Endothelial cell (in vitro differentiated cells): ENCODE measurements at regions not wholly inside any gene's neighbourhood (a gene's known extent, or its start where the extent isn't known, plus 50 kb on each side); places are given as distances from the start of the nearest gene placed in this dataset.
A peak's percentile ranks its signal among the peaks of the same experiment; 100 is the strongest.
"Not testable (repeated sequence)": the region's sequence is repeated elsewhere in the genome, so short reads cannot be mapped to it uniquely, and the experiment has no call there.

Source experiments
- DNase-seq: peaks from one replicate; pipeline ENCODE4 v3.0.0; 2021; ENCODE audit warnings: low spot score
- H3K27ac Mint-ChIP-seq: one replicate; pipeline ENCODE4 v1.8.0; 2021; ENCODE audit warnings: mixed read lengths, inconsistent platforms; ENCODE audit not compliant: unreplicated experiment
- H3K27me3 Mint-ChIP-seq: one replicate; pipeline ENCODE4 v1.8.0; 2021; ENCODE audit warnings: mild to moderate bottlenecking, moderate library complexity, mixed read lengths, inconsistent platforms; ENCODE audit not compliant: unreplicated experiment
- H3K36me3 Mint-ChIP-seq: one replicate; pipeline ENCODE4 v1.8.0; 2021; ENCODE audit warnings: mild to moderate bottlenecking, low read depth, mixed read lengths, inconsistent platforms; ENCODE audit not compliant: unreplicated experiment
- H3K4me1 Mint-ChIP-seq: one replicate; pipeline ENCODE4 v1.8.0; 2021; ENCODE audit warnings: mild to moderate bottlenecking, mixed read lengths, inconsistent platforms; ENCODE audit not compliant: unreplicated experiment
- H3K4me3 Mint-ChIP-seq: one replicate; pipeline ENCODE4 v1.8.0; 2021; ENCODE audit warnings: mild to moderate bottlenecking, mixed read lengths, inconsistent platforms; ENCODE audit not compliant: unreplicated experiment
- H3K9me3 Mint-ChIP-seq: one replicate; pipeline ENCODE4 v1.8.0; 2021; ENCODE audit warnings: mixed read lengths, inconsistent platforms; ENCODE audit not compliant: unreplicated experiment
- CTCF ChIP-seq: fragments of 200-600 bp; sonication (generic); IDR thresholded peaks from one replicate; pipeline ENCODE4 v1.5.0; 2021; ENCODE audit warnings: antibody characterized with exemption; ENCODE audit not compliant: unreplicated experiment

DNA sequence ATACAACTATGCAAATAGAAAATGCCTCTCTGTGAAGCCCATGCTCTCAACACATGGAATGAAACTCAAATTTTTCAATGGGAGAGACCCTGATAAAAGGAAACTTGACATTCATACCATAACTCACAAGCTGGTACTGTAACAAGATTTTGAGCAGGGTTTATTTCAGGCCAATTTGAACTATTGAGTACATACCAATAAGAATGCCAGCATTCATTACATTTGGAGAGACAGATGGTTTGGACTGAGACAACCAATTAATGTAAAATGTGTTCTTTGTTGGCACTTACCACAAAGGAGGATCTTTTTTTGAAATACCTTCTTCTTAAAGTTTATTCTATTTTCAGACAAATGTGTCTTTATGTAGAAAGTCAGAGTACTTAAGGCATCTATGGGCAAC, 1357.0 kb upstream of the GOT2 start:
- no peak for TF ChIP-seq CTCF
- H3K4me1 Mint-ChIP-seq: no peaks in the 10 kb centered on the region
- no peaks in the 10 kb centered on the region for H3K9me3 Mint-ChIP-seq
- no peak overlapping the region for H3K27ac Mint-ChIP-seq
- no peak for DNase-seq
- no peak overlapping the region for H3K4me3 Mint-ChIP-seq
- no peaks in the 10 kb centered on the region for H3K27me3 Mint-ChIP-seq
- no peaks in the 10 kb centered on the region for H3K36me3 Mint-ChIP-seq

GRCh38 chr16:60087530-60087929, 1353.4 kb upstream of the GOT2 start:
- no peak for DNase-seq
- H3K4me3 Mint-ChIP-seq: no peak overlapping the region
- no peak for TF ChIP-seq CTCF

GRCh38 chr16:60078819-60079218, 1344.7 kb upstream of the GOT2 start:
- H3K9me3 Mint-ChIP-seq, H3K36me3 Mint-ChIP-seq, DNase-seq, H3K4me3 Mint-ChIP-seq, H3K27me3 Mint-ChIP-seq, H3K4me1 Mint-ChIP-seq, H3K27ac Mint-ChIP-seq: not testable (repeated sequence)

More at GRCh38 chr16:60087530-60087929, 1353.4 kb upstream of the GOT2 start:
- Mint-ChIP-seq H3K4me1 (no peaks in the 10 kb centered on the region), H3K27ac (no peak overlapping the region), H3K27me3 (peaks cover 1% of the 10 kb centered on the region), H3K36me3 (no peaks in the 10 kb centered on the region), H3K9me3 (no peaks in the 10 kb centered on the region)

- Mint-ChIP-seq H3K36me3 (no peaks in the 10 kb centered on the region), H3K9me3 (no peaks in the 10 kb centered on the region), H3K4me1 (peaks cover 7% of the 10 kb centered on the region), H3K27ac (peak overlapping the region; percentile 36), H3K4me3 (no peak overlapping the region), H3K27me3 (peaks cover 5% of the 10 kb centered on the region)
- no peak for DNase-seq
- TF ChIP-seq CTCF: no peak
Observed at GRCh38 chr16:60077861-60078260, 1343.7 kb upstream of the GOT2 start.

DNA sequence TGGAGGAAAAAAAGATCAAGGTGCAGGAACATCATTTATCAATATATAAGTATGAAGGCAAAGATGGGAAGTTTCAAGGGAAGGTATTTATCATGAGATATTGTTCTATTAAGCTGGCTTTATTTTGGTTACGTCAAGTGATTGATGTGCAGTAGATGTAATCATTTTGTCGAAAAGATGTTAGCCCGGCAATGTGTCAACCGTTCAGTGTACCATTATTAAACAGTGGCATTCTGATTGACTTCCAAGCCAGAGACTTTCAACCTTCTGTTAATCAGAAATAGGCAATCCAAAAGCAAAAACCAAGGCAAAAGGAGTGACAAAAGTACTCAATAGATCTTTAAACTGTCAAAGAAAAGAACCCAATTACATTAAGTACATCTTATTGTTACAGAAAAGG, 1340.3 kb upstream of the GOT2 start:
- H3K36me3 Mint-ChIP-seq: no peaks in the 10 kb centered on the region
- no peak for DNase-seq
- peaks cover 2% of the 10 kb centered on the region for H3K27me3 Mint-ChIP-seq
- H3K27ac Mint-ChIP-seq: no peak overlapping the region
- peaks cover 7% of the 10 kb centered on the region for H3K4me1 Mint-ChIP-seq
- H3K4me3 Mint-ChIP-seq: no peak overlapping the region
- no peak for TF ChIP-seq CTCF
- no peaks in the 10 kb centered on the region for H3K9me3 Mint-ChIP-seq

GRCh38 chr16:60073376-60073775, 1339.3 kb upstream of the GOT2 start:
- no peak for DNase-seq
- H3K9me3 Mint-ChIP-seq: no peaks in the 10 kb centered on the region
- no peak overlapping the region for H3K4me3 Mint-ChIP-seq
- no peak for TF ChIP-seq CTCF
- peaks cover 7% of the 10 kb centered on the region for H3K4me1 Mint-ChIP-seq
- H3K36me3 Mint-ChIP-seq: no peaks in the 10 kb centered on the region
- H3K27ac Mint-ChIP-seq: no peak overlapping the region
- peaks cover 2% of the 10 kb centered on the region for H3K27me3 Mint-ChIP-seq
